ENCODE measurements at regions not wholly inside any gene's neighbourhood (a gene's known extent, or its start where the extent isn't known, plus 50 kb on each side); places are given as distances from the start of the nearest gene placed in this dataset.

DNA sequence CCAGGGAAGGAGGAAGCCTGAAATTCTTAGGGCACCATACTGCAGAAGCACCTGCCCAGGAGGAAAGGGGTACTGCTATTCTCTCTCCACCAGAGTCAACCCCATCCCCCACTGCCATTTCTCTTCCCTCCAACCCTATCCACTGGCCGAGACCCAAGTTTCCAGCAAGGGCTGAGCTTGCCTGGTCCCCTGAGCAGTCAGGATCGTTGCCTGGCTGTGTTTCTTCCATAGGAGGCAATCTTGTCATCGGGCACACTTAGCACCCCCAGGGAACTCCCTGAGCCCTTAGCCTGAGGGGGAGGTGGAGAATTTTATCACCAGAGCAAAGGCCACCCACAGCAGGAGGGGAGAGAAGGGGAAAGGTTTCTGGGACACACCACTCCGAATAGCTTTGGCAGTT lies 115.8 kb upstream of the NECTIN1 start:
- no peak for TF ChIP-seq CTCF (IDR thresholded peaks at IDR 0.05; ENCODE audit: poor library complexity)
- TF ChIP-seq EZH2 (IDR thresholded peaks at IDR 0.05; ENCODE audit: borderline replicate concordance): no peak
- TF ChIP-seq EZH2phosphoT487 (IDR thresholded peaks at IDR 0.05; ENCODE audit: low read depth, severe bottlenecking, unreplicated experiment): no peak

Data from hepatocyte (in vitro differentiated cells).